WTC11 (cell line): ENCODE measurements at regions not wholly inside any gene's neighbourhood (a gene's known extent, or its start where the extent isn't known, plus 50 kb on each side); places are given as distances from the start of the nearest gene placed in this dataset.

ENCODE experiments used
- ATAC-seq: fragments of 200-7000 bp; cut with Tn5 transposase; 2 replicates; pipeline ENCODE4 v1.10.0; 2021; ENCODE audit warnings: mild to moderate bottlenecking, moderate library complexity
- CTCF ChIA-PET: fragments of 300-600 bp; sonication (Branson Sonifier 250); formaldehyde crosslinking; loops from one replicate; lab custom pipeline; 2021; ENCODE audit warnings: antibody characterized with exemption; lab: Charles Lee
- POLR2A ChIA-PET: fragments of 350-600 bp; sonication (Branson Sonifier 250); formaldehyde crosslinking; loops from one replicate; lab custom pipeline; 2021; ENCODE audit warnings: antibody characterized with exemption; lab: Charles Lee
- DNase-seq: peaks from one replicate; pipeline ENCODE4 v3.0.0; 2021; ENCODE audit warnings: low spot score
- H3K27ac Mint-ChIP-seq: 2 replicates; pipeline ENCODE4 v1.8.0; 2021; ENCODE audit warnings: mixed read lengths
- H3K27me3 Mint-ChIP-seq: 2 replicates; pipeline ENCODE4 v1.8.0; 2021; ENCODE audit warnings: low read depth, mild to moderate bottlenecking, moderate library complexity, mixed read lengths
- H3K36me3 Mint-ChIP-seq: 2 replicates; pipeline ENCODE4 v1.8.0; 2021; ENCODE audit warnings: mixed read lengths
- H3K4me1 Mint-ChIP-seq: 2 replicates; pipeline ENCODE4 v1.8.0; 2022; ENCODE audit warnings: mixed read lengths
- H3K4me3 Mint-ChIP-seq: 2 replicates; pipeline ENCODE4 v1.8.0; 2021; ENCODE audit warnings: mild to moderate bottlenecking, moderate library complexity, mixed read lengths
- H3K9me3 Mint-ChIP-seq: 2 replicates; pipeline ENCODE4 v1.8.0; 2021; ENCODE audit warnings: mixed read lengths
- ATF1 ChIP-seq: sonication (generic); formaldehyde crosslinking; IDR thresholded peaks from 2 replicates; pipeline ENCODE4 v1.8.1; 2023; ENCODE audit warnings: mild to moderate bottlenecking, moderate library complexity, missing genetic modification reagents
- EMX1 ChIP-seq: fragments of 250-450 bp; sonication (Bioruptor Pico); IDR thresholded peaks from 2 replicates; pipeline ENCODE4 v1.8.0; 2021; ENCODE audit warnings: mild to moderate bottlenecking
- GRHL2 ChIP-seq: fragments of 250-450 bp; sonication (Bioruptor Pico); IDR thresholded peaks from 2 replicates; pipeline ENCODE4 v1.8.0; 2022; ENCODE audit warnings: mild to moderate bottlenecking, moderate library complexity; ENCODE audit not compliant: insufficient replicate concordance, severe bottlenecking
- JUN ChIP-seq: sonication (generic); formaldehyde crosslinking; IDR thresholded peaks from 2 replicates; pipeline ENCODE4 v1.8.0; 2023; ENCODE audit warnings: mild to moderate bottlenecking, missing genetic modification reagents
- NFATC4 ChIP-seq: fragments of 250-450 bp; sonication (Bioruptor Pico); IDR thresholded peaks from 2 replicates; pipeline ENCODE4 v1.9.0; 2021; ENCODE audit warnings: mild to moderate bottlenecking
- OVOL2 ChIP-seq: fragments of 250-450 bp; sonication (Bioruptor Pico); IDR thresholded peaks from 2 replicates; pipeline ENCODE4 v1.9.0; 2021; ENCODE audit warnings: mild to moderate bottlenecking, borderline replicate concordance
- SMAD3 ChIP-seq: sonication (generic); formaldehyde crosslinking; IDR thresholded peaks from 2 replicates; pipeline ENCODE4 v1.8.0; 2022; ENCODE audit warnings: missing genetic modification reagents, mild to moderate bottlenecking, borderline replicate concordance
- TEAD4 ChIP-seq: sonication (generic); formaldehyde crosslinking; IDR thresholded peaks from 2 replicates; pipeline ENCODE4 v1.8.0; 2022; ENCODE audit warnings: mild to moderate bottlenecking, missing genetic modification reagents
- TF ChIP-seq, protein P1 (sequence below): sonication (generic); formaldehyde crosslinking; IDR thresholded peaks from 2 replicates; pipeline ENCODE4 v1.8.1; 2022; ENCODE audit warnings: missing genetic modification reagents, borderline replicate concordance
- TF ChIP-seq, protein P2 (sequence below): fragments of 200-600 bp; IDR thresholded peaks from 2 replicates; pipeline ENCODE4 v1.8.0; 2022; ENCODE audit warnings: antibody characterized with exemption
- TF ChIP-seq, protein P3 (sequence below): fragments of 250-450 bp; sonication (Bioruptor Pico); conservative IDR thresholded peaks from 2 replicates; pipeline ENCODE4 v1.9.0; 2021; ENCODE audit warnings: mild to moderate bottlenecking
- TF ChIP-seq, protein P4 (sequence below): sonication (generic); formaldehyde crosslinking; conservative IDR thresholded peaks from 2 replicates; pipeline ENCODE4 v1.8.1; 2023; ENCODE audit warnings: mild to moderate bottlenecking, low read depth, missing genetic modification reagents, moderate library complexity
- TF ChIP-seq, protein P5 (sequence below): fragments of 250-450 bp; sonication (Bioruptor Pico); IDR thresholded peaks from 2 replicates; pipeline ENCODE4 v1.9.0; 2021; ENCODE audit warnings: mild to moderate bottlenecking, borderline replicate concordance
- TF ChIP-seq, protein P6 (sequence below): sonication (generic); formaldehyde crosslinking; IDR thresholded peaks from 2 replicates; pipeline ENCODE4 v1.8.1; 2023; ENCODE audit warnings: mild to moderate bottlenecking, missing genetic modification reagents, moderate library complexity
- TF ChIP-seq, protein P7 (sequence below): sonication (generic); formaldehyde crosslinking; IDR thresholded peaks from 2 replicates; pipeline ENCODE4 v1.8.0; 2023; ENCODE audit warnings: mild to moderate bottlenecking, missing genetic modification reagents

DNA sequence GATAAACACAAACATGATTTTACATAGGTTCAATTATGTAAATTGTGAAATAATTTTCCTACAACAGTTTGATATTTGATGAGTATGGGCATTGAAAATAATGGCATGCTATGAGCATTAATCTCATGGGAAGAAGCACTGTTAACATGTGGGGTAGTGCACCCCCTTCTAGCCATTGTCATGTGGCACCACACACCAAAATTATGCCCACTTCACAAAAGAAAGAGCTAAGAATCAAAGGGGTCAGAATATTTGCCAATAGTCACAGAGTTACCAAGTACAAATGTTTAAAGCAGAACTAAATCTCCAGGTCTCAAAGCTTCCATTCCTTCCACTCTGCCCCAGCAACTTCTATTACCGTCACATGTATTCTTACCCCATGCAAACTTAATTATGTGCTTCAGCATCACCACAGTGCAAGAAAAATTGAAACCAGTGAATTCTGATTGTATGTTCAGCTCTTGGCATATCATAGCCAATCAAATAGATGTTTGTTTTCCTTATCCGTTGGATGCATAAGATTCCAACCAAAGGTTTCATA, 1273.8 kb downstream of the FAM181B start:
- DNase-seq (no peak), ATAC-seq (no peak)
- Mint-ChIP-seq H3K9me3 (peaks cover 6% of the 10 kb centered on the region; the same call in 1 of the 2 replicates), H3K27me3 (no peaks in the 10 kb centered on the region), H3K36me3 (no peaks in the 10 kb centered on the region), H3K27ac (no peak overlapping the region), H3K4me1 (peaks cover 6% of the 10 kb centered on the region), H3K4me3 (no peak overlapping the region)
- ChIA-PET POLR2A (no interaction called here), CTCF (no interaction called here)
- TF ChIP-seq JUN (CRISPR knock-in tag) (no peak), SMAD3 (CRISPR knock-in tag) (no peak), NFATC4 (CRISPR knock-in tag) (no peak), GRHL2 (CRISPR knock-in tag) (no peak), TEAD4 (no peak), ATF1 (CRISPR knock-in tag) (no peak)
- TF ChIP-seq, protein P1, sequence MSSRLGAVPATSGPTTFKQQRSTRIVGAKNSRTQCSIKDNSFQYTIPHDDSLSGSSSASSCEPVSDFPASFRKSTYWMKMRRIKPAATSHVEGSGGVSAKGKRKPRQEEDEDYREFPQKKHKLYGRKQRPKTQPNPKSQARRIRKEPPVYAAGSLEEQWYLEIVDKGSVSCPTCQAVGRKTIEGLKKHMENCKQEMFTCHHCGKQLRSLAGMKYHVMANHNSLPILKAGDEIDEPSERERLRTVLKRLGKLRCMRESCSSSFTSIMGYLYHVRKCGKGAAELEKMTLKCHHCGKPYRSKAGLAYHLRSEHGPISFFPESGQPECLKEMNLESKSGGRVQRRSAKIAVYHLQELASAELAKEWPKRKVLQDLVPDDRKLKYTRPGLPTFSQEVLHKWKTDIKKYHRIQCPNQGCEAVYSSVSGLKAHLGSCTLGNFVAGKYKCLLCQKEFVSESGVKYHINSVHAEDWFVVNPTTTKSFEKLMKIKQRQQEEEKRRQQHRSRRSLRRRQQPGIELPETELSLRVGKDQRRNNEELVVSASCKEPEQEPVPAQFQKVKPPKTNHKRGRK = no peak
- TF ChIP-seq, protein P2, sequence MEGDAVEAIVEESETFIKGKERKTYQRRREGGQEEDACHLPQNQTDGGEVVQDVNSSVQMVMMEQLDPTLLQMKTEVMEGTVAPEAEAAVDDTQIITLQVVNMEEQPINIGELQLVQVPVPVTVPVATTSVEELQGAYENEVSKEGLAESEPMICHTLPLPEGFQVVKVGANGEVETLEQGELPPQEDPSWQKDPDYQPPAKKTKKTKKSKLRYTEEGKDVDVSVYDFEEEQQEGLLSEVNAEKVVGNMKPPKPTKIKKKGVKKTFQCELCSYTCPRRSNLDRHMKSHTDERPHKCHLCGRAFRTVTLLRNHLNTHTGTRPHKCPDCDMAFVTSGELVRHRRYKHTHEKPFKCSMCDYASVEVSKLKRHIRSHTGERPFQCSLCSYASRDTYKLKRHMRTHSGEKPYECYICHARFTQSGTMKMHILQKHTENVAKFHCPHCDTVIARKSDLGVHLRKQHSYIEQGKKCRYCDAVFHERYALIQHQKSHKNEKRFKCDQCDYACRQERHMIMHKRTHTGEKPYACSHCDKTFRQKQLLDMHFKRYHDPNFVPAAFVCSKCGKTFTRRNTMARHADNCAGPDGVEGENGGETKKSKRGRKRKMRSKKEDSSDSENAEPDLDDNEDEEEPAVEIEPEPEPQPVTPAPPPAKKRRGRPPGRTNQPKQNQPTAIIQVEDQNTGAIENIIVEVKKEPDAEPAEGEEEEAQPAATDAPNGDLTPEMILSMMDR = no peak
- TF ChIP-seq, protein P3, sequence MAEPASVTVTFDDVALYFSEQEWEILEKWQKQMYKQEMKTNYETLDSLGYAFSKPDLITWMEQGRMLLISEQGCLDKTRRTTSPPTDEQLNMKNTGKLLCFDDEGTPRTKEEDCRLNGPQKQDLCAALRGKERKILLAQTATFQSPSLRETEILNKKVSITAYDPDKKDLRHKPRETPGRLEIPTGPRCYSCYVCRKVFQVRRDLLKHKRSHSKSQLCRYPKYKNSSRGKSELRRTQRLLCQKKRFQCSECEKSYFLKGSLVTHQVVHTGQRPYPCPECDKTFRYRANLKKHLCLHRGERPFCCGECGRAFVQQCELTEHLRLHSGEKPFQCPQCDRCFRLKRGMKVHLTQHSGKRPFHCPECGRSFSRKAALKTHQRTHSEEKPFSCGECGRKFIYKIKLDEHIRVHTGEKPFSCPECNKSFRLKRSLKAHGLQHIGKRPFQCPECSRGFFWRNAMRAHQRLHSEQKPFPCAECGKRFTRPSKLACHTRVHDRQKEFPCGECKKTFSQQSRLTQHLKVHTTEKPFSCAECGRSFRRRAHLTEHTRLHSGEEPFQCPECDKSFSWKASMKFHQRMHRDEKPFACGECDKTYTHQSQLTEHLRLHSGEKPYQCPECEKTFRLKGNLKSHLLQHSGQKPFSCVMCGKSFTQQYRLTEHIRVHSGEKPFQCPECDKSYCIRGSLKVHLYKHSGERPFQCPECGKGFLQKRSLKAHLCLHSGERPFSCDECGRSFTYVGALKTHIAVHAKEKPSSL = no peak

DNA sequence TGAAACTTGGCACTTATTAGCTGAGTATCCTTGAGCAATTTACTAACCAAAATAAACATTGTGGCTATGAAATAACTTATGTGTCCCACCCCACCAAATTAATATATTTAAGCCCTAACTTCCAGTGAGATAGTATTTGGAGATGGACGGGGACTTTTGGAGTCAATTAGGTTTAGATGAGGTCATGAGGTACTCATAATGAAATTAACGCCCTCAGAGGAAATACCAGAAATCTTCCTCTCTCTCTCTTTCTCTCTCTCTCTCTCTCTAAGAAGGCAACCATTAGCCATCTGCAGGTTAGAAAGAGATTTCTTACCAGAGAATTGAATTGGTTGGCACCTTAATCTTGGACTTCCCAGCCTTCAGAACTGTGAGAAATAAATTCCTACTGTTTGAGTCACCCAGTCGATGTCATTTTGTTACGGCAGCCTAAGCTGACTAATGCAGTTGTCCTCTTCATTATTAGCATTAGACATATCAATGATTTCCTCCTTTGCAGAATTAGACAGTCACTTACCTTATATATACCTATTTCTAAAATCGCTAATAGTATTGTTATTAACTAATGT, 1284.0 kb downstream of the FAM181B start:
- ATAC-seq (no peak), DNase-seq (no peak)
- peaks cover 5% of the 10 kb centered on the region for H3K9me3 Mint-ChIP-seq
- ChIA-PET POLR2A (no interaction called here), CTCF (interaction anchor here (0.8 kb wide), 1 partner anchor 1282 kb away, joined by 3 read pairs; no protein-coding TSS in a partner anchor)
- no peak overlapping the region for H3K4me3 Mint-ChIP-seq
- H3K36me3 Mint-ChIP-seq = no peaks in the 10 kb centered on the region
- H3K4me1 Mint-ChIP-seq = peaks cover 2% of the 10 kb centered on the region; the same call in 1 of the 2 replicates
- no peak overlapping the region for H3K27ac Mint-ChIP-seq
- no peaks in the 10 kb centered on the region for H3K27me3 Mint-ChIP-seq
- TF ChIP-seq, protein P4, sequence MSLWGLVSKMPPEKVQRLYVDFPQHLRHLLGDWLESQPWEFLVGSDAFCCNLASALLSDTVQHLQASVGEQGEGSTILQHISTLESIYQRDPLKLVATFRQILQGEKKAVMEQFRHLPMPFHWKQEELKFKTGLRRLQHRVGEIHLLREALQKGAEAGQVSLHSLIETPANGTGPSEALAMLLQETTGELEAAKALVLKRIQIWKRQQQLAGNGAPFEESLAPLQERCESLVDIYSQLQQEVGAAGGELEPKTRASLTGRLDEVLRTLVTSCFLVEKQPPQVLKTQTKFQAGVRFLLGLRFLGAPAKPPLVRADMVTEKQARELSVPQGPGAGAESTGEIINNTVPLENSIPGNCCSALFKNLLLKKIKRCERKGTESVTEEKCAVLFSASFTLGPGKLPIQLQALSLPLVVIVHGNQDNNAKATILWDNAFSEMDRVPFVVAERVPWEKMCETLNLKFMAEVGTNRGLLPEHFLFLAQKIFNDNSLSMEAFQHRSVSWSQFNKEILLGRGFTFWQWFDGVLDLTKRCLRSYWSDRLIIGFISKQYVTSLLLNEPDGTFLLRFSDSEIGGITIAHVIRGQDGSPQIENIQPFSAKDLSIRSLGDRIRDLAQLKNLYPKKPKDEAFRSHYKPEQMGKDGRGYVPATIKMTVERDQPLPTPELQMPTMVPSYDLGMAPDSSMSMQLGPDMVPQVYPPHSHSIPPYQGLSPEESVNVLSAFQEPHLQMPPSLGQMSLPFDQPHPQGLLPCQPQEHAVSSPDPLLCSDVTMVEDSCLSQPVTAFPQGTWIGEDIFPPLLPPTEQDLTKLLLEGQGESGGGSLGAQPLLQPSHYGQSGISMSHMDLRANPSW (CRISPR knock-in tag) = no peak
- TF ChIP-seq, protein P1 = no peak
- TF ChIP-seq, protein P5, sequence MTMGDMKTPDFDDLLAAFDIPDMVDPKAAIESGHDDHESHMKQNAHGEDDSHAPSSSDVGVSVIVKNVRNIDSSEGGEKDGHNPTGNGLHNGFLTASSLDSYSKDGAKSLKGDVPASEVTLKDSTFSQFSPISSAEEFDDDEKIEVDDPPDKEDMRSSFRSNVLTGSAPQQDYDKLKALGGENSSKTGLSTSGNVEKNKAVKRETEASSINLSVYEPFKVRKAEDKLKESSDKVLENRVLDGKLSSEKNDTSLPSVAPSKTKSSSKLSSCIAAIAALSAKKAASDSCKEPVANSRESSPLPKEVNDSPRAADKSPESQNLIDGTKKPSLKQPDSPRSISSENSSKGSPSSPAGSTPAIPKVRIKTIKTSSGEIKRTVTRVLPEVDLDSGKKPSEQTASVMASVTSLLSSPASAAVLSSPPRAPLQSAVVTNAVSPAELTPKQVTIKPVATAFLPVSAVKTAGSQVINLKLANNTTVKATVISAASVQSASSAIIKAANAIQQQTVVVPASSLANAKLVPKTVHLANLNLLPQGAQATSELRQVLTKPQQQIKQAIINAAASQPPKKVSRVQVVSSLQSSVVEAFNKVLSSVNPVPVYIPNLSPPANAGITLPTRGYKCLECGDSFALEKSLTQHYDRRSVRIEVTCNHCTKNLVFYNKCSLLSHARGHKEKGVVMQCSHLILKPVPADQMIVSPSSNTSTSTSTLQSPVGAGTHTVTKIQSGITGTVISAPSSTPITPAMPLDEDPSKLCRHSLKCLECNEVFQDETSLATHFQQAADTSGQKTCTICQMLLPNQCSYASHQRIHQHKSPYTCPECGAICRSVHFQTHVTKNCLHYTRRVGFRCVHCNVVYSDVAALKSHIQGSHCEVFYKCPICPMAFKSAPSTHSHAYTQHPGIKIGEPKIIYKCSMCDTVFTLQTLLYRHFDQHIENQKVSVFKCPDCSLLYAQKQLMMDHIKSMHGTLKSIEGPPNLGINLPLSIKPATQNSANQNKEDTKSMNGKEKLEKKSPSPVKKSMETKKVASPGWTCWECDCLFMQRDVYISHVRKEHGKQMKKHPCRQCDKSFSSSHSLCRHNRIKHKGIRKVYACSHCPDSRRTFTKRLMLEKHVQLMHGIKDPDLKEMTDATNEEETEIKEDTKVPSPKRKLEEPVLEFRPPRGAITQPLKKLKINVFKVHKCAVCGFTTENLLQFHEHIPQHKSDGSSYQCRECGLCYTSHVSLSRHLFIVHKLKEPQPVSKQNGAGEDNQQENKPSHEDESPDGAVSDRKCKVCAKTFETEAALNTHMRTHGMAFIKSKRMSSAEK (CRISPR knock-in tag) = no peak
- TF ChIP-seq EMX1 (no peak), OVOL2 (CRISPR knock-in tag) (no peak)
- TF ChIP-seq, protein P6, sequence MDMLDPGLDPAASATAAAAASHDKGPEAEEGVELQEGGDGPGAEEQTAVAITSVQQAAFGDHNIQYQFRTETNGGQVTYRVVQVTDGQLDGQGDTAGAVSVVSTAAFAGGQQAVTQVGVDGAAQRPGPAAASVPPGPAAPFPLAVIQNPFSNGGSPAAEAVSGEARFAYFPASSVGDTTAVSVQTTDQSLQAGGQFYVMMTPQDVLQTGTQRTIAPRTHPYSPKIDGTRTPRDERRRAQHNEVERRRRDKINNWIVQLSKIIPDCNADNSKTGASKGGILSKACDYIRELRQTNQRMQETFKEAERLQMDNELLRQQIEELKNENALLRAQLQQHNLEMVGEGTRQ (CRISPR knock-in tag) = no peak
- TF ChIP-seq, protein P7, sequence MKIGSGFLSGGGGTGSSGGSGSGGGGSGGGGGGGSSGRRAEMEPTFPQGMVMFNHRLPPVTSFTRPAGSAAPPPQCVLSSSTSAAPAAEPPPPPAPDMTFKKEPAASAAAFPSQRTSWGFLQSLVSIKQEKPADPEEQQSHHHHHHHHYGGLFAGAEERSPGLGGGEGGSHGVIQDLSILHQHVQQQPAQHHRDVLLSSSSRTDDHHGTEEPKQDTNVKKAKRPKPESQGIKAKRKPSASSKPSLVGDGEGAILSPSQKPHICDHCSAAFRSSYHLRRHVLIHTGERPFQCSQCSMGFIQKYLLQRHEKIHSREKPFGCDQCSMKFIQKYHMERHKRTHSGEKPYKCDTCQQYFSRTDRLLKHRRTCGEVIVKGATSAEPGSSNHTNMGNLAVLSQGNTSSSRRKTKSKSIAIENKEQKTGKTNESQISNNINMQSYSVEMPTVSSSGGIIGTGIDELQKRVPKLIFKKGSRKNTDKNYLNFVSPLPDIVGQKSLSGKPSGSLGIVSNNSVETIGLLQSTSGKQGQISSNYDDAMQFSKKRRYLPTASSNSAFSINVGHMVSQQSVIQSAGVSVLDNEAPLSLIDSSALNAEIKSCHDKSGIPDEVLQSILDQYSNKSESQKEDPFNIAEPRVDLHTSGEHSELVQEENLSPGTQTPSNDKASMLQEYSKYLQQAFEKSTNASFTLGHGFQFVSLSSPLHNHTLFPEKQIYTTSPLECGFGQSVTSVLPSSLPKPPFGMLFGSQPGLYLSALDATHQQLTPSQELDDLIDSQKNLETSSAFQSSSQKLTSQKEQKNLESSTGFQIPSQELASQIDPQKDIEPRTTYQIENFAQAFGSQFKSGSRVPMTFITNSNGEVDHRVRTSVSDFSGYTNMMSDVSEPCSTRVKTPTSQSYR (CRISPR knock-in tag) = no peak
